ENCODE measurements at regions not wholly inside any gene's neighbourhood (a gene's known extent, or its start where the extent isn't known, plus 50 kb on each side); places are given as distances from the start of the nearest gene placed in this dataset.

DNA sequence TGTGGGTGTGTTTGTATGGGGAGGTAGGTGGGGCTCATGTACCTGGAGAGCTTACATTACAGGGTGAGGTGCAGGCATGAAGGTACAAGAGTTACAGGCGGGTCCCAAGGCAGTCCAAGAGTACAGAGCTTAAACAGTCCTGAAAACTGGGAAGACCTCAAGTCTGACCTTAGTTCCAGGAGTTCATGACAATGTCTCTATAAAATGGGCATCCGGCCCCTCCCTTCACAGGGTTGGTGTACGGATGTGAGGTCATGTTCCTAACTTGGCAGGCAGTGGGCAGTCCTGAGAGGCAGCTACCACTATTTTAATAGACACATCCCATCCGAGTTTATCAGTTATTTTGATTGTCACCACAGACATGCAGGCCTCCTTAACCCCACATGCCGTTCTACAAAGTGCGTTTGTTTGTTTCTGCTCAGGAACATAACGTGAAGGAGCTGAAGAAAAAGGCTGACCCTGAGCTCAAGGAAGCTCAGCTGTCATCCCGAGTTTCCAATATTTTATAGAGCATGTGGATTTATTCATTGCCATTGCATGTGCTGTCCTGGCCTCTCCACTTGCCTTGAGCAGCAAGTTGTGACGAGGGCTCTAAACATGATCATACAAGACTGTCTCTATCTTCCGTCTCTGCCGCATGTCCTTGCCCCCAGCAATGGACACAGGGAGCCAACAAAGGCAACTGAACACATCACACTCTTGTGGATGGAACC, 647.5 kb upstream of the IGFBP3 start:
- TF ChIP-seq, protein P1, sequence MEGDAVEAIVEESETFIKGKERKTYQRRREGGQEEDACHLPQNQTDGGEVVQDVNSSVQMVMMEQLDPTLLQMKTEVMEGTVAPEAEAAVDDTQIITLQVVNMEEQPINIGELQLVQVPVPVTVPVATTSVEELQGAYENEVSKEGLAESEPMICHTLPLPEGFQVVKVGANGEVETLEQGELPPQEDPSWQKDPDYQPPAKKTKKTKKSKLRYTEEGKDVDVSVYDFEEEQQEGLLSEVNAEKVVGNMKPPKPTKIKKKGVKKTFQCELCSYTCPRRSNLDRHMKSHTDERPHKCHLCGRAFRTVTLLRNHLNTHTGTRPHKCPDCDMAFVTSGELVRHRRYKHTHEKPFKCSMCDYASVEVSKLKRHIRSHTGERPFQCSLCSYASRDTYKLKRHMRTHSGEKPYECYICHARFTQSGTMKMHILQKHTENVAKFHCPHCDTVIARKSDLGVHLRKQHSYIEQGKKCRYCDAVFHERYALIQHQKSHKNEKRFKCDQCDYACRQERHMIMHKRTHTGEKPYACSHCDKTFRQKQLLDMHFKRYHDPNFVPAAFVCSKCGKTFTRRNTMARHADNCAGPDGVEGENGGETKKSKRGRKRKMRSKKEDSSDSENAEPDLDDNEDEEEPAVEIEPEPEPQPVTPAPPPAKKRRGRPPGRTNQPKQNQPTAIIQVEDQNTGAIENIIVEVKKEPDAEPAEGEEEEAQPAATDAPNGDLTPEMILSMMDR (IDR thresholded peaks at IDR 0.05), result no peak
- TF ChIP-seq EP300 (IDR thresholded peaks at IDR 0.05), result no peak
